HG03175 (cell line): ENCODE measurements at regions not wholly inside any gene's neighbourhood (a gene's known extent, or its start where the extent isn't known, plus 50 kb on each side); places are given as distances from the start of the nearest gene placed in this dataset.
"Not testable (repeated sequence)": the region's sequence is repeated elsewhere in the genome, so short reads cannot be mapped to it uniquely, and the experiment has no call there.

ENCODE experiments used
- ATAC-seq: cut with Tn5 transposase; IDR thresholded peaks from one replicate; pipeline ENCODE4 v1.9.1; 2021; ENCODE audit warnings: mild to moderate bottlenecking, moderate library complexity; ENCODE audit not compliant: unreplicated experiment

DNA sequence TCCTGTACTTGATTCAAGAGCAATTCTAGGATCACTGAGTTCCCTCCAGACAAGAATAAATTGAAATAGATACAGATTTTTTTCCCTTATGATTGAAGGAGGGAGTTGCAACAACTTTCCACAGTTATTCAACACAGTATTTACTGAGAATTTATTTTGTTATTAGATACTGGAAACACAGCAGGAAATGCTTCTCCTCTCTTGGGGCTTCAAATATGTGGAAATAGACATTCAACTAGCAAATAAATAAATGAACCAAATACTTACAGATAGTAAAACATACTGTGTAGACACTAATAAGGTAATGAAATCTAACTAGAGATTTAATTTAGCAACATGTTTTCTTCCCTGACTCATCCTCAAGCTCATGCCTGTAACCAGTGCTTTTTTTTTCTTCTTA, 169.2 kb downstream of the LNPK start:
- no peak for ATAC-seq

DNA sequence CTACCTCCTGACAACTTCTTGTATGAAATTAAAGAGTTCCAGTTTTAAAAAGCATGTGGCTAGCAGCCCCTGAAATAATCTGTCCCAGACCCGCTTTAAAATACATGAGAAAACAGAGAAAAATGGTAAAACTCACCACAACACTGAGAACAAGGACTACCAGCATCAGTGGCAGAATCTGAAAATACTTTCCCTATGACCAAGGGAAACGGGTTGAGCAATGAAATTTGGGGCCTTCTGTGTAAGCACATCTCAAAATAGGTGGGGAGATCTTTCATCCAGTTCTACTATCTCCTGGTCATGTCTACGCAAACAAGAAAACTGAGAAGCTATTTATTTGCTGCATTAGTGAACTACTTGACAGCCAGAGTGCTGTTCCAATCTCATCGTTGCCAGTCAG, 172.3 kb downstream of the LNPK start:
- no peak for ATAC-seq

DNA sequence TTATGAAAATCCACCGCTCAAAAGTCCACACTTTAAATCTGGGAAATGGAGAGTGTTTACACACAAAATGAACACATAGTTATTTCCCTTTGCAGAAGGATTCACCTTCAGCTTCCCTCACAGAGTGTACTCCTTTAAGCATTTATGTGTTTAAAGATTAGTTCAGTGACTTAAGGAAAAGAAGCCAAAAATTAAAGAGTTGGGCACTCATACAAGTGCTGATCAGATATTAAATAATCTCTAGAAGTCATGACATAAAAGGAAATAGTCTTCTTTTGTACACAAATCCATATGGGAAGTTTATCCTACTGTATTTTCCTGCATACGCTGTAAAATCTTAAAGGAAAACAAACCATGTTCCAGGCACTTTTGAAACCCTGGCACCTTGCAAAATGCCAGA, 174.2 kb downstream of the LNPK start:
- no peak for ATAC-seq

DNA sequence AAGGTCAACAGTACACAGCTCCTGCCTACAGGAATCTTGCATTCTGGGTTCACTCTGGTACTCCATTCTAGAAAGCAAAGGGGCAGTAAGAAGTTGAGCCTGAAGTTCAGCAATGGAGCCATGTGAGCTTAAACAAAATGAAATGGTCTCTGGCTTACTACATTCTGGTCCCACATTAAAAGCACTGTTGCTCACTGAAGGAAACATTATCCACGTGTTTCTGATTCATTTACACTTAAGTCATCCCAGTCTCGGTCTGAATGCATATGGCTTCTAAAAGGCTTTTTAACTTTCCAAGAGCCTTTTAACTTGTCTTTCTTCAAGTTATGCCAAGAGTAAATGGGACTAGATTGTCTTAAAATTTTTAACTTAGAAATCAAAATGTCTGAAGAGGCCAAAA, 177.8 kb downstream of the LNPK start:
- ATAC-seq = no peak

- ATAC-seq = no peak
These were observed 178.4 kb downstream of the LNPK start for GRCh38 chr2:175823707-175824073.

DNA sequence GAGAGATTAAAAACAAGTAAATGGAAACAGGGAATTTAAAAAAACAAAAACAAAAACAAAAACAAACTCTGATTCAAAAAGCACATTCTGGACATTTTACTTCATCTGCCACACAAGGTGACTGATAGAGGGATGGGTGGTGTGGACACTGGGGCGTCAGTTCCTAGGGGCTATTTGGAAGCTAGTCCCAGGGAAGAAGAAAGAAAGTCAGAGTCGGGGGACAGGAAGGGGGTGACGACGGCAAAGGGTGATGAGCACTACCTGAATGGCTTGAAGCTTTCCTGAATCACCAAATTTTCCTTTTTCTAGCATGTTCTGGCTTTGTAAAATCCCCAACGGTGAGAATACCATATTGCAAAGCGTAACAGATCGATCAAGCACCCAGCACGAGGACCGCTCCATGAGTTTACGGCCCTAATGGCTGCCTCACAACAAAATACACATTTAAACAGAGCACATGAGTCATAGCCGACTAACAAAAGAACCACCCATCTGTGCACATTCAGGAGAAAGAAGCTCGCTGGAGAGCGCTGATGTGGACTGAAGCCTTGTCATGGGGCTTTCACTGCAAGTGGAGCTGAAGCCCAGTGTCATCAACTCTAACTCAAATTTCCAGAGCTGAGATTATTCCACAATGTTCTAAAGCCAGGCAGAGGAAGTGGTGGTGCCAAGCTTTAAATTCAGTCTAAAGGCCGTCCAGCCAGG, 178.9 kb downstream of the LNPK start:
- ATAC-seq = no peak

GRCh38 chr2:175817221-175817620, 184.8 kb downstream of the LNPK start:
- no peak for ATAC-seq

DNA sequence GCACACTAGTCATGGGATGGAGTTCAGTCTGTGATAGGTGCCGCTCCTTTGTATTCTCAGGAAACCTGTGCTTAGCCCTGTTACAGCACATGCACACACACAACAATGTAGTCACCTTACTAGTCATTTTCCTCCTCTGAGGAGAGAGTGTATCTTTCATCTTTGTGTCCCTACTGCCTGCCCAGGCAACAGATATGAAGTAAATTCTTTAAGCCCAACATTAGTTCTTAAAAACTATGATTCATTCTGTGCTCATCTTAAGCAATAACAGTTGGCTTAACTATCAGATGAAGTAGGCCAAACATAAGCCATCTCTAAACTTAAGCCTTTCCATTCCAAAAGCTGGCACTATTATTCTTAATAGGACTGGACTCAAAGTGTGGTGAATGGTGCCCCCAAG, 186.5 kb downstream of the LNPK start:
- ATAC-seq = no peak

DNA sequence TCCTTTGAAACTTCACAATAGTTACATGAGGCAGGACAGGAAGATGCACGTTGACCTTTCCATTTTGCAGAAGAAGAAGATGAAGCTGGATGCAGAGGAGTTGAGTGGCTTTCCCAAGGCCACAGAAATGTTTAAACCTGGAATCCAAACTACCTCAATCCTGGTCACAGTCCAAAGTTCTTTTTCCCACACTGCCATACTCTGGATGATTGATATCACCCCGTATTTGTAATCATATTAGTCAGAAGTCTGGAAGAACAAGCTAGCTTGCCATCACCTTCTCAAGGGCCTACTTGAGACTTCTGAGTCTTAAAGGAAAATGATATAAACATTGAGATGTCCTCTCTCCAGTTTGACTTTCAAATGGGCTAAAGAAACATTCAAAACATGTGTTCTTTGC, 190.1 kb downstream of the LNPK start:
- ATAC-seq = no peak

DNA sequence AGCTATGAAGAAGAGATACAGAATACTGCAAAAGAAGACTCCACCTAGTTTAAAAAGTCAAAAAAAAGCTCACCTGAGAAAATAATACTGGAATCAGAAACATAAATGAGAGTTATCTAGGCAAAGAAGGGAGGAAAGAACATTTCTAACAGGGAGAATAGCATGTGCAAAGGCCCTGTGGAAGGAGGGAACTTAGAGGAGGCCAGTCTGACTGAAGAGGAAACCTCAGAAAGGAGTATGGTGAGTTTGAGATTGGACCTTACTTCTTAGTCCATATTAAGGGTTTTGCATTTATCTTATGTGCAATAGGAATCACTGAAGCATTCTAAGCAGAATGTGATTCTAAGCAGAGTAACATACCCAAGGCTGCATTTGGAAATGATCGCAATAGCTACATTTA, 193.2 kb downstream of the LNPK start:
- ATAC-seq = no peak

GRCh38 chr2:175808078-175808477, 194.0 kb downstream of the LNPK start:
- no peak for ATAC-seq

GRCh38 chr2:175807031-175807873, 194.8 kb downstream of the LNPK start:
- no peak for ATAC-seq

- no peak for ATAC-seq
These were observed 195.5 kb downstream of the LNPK start for GRCh38 chr2:175806570-175806969.

DNA sequence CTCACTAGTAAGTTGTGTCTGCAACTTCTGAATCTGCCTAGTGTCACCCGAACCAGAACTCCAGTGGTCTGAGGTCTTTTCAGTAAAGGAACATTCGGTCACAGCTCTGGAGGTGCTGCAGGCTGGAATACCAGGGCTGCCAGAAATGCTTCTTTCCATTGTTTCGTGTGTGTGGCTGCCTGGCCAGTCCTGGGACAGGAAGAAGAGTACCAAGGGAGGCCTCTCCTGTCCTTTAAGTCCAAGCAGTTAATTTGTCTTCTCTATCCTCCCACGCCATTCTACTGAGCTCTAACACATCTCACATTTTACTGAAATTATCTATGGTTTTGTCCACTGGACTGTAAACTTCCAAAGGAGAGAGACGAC, 196.0 kb downstream of the LNPK start:
- no peak for ATAC-seq

GRCh38 chr2:175805442-175806124, 196.5 kb downstream of the LNPK start:
- ATAC-seq = no peak

GRCh38 chr2:175804122-175804521, 197.9 kb downstream of the LNPK start:
- ATAC-seq = no peak

DNA sequence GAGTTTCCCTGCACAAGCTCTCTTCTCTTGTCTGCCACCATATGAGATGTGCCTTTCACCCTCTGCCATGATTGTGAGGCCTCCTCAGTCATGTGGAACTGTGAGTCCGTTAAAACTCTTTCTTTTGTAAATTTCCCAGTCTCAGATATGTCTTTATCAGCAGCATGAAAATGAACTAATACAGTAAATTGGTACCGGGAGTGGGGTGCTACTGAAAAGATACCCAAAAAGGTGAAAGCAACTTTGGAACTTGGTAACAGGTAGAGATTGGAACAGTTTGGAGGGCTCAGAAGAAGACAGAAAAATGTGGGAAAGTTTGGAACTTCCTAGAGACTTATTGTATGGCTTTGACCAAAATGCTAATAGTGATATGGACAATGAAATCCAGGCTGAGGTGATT, 205.6 kb downstream of the LNPK start:
- ATAC-seq = not testable (repeated sequence)

GRCh38 chr2:175793648-175794047, 208.4 kb downstream of the LNPK start:
- no peak for ATAC-seq

DNA sequence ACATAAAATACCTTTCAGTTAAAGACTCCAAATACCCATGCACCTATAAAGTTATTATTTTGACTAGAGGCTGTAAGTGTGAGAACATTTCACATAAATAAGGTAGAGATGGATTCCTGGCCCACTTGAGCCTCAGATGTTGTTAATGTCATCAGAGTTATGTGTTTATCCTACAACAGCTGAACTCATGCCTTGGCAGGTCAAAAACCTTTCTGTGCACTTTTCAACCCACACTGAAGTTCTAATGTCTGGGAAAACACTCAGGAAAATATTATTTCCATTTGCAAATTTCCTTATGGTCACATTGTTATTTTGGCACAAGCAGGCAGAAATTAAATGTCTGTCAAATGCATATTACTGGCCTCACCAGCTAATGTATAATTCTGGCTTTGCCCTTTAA, 209.2 kb downstream of the LNPK start:
- ATAC-seq = no peak

DNA sequence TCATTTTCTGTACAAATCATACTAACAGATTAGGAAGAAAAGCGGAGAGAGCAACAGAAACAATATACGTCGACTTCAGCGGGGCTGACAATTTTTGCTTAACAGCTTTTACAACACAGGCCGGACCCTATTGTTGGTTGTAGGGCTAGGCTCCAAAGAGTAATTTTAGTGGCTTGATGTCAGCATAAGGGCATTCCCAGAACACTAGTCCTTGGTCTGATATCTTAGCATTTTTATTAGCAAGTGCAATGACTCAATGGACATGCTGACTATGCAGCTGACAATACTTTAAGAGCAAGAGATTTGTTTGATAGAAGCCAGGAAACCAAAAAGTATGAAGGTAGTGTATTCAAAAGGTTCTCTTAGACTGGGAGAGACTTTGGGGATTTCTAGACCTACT, 209.9 kb downstream of the LNPK start:
- no peak for ATAC-seq

DNA sequence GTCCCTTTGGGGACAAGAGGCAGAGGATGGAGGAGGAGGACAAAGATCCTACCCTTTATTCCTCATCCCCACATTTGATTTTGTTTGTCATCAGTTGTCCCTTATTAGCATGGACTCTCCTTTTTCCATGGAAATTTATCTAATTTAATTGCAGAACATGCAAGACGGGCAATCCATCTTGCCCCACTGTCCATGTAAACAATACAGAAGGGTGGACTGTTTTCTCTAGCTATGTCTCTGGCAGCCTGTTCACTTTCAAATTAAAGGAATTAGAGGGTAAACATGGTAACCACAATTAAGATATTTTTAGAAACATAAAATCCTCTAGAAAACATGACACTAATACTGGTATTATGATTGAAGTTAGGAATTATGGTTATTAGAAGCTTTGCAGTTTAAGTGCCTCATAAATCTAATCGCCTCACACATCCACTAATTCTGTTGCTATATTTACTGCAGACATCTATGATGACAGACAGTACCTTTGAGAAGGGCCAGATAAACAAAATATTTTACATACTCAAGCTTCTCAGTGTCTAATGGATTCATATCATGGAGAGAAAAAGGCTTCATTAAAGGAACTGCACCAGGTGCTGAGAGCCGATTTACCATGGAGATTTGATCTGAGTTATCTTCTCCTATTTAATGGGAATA, 215.5 kb downstream of the LNPK start:
- no peak for ATAC-seq
